Fibroblast of villous mesenchyme (primary cell): ENCODE measurements at regions not wholly inside any gene's neighbourhood (a gene's known extent, or its start where the extent isn't known, plus 50 kb on each side); places are given as distances from the start of the nearest gene placed in this dataset.

ENCODE experiments used
- DNase-seq: peaks from one replicate; pipeline ENCODE4 v3.0.0-alpha.2; 2010; ENCODE audit warnings: low read depth
- H3K4me3 ChIP-seq: 2 replicates; pipeline ENCODE4 v1.5.1; 2011; ENCODE audit warnings: low read depth, mild to moderate bottlenecking, low read length
- CTCF ChIP-seq: IDR thresholded peaks from 2 replicates; pipeline ENCODE4 v1.5.1; 2012; ENCODE audit warnings: low read depth, mild to moderate bottlenecking, low read length; ENCODE audit not compliant: insufficient read depth

DNA sequence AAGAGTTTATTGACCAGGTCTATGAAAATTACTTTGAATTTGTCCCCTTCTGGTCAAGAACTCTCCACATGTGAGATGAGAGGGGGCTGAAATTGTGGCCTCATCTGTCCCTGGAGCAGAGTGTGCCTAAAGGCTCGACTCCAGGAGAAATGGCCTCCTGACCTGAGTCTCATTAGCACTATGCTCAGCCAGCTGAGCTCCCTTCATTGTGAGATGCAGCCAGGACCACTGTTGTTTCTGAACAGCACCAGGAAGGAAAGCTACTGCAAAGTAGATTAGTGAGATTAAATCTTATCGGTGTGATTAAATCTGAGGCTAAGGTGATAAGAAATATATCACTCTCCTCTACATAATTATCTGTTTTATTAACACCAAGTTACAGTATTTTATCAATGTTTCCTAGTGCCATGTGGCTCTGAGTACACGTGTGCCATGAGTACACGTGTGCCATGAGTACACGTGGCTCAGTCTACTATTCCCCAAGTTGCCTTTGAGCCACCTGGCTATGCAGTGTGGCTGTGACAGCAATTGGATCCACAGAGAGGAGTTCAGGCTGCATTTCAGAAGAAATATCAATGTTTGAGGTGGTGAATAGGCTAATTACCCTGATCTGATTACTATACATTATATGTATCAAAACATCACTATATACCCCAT is 126.9 kb downstream of the IPMK start:
- DNase-seq: no peak
- TF ChIP-seq CTCF: no peak

GRCh38 chr10:58140054-58140453 is 127.6 kb downstream of the IPMK start:
- TF ChIP-seq CTCF: no peak

More for the DNA sequence above, 126.9 kb downstream of the IPMK start:
- H3K4me3 ChIP-seq: no peak overlapping the region

DNA sequence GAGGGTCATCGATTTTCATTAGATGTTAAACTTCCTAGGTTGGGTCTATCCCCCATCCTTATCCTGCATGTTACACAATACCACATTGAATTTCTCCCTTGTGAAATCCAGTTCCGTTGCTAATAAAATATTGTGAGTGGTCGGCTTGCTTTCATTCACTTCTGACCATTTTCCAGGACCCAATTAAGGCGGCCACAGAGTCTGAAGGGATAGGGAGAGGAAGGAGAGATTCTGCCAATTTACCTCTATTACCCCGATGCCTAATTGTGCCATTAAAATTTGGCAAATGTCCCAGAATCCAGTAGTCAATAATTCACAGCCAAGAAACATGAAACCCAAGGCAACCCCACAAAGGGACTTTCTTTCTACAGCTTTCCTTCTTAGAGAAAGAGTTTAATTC is 129.9 kb downstream of the IPMK start:
- DNase-seq: no peak
- H3K4me3 ChIP-seq: no peak overlapping the region
- TF ChIP-seq CTCF: no peak

More at GRCh38 chr10:58140054-58140453, 127.6 kb downstream of the IPMK start:
- no peak for DNase-seq
- H3K4me3 ChIP-seq: no peak overlapping the region

DNA sequence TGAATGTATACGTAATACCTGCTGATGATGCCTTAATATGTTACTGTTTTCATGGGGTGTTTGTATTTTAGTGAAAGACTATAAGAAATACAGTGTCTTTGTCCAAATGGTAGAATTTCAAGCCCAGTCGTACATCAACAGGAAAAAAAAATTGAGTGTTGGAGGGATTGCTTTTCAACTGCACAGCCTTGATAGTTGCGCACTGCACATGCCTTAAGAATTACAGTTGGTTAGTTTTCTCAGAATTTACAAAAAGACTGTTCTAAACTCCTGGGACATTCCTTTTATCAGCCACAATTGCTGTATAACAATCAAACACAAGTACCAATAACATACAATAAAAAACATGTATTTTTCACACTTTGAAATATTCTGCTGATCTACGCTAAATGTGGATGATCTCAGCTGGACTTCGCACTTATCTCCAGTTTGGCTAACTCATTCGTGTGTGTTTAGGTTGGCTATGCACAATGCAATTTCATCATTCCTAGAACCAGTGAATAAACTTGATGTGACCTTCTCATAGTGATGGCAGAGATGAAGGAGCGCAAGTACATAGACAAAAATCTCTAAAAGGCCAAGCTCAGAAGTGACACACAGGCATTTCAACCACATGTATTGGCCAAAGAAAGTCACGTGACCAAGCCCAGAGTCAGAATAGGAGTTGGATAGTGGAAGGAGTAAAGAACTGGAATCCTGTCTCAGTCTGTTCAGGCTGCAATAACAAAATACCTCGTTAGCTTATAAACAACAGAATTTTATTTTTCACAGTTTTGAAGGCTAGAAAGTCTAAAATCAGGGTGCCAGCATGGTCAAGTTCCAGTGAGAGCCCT is 152.3 kb downstream of the IPMK start:
- TF ChIP-seq CTCF: no peak
- no peak for DNase-seq
- no peak overlapping the region for H3K4me3 ChIP-seq

- no peak for DNase-seq
- no peak for TF ChIP-seq CTCF
- no peak overlapping the region for H3K4me3 ChIP-seq
These were observed 158.0 kb downstream of the IPMK start for GRCh38 chr10:58109731-58110130.

DNA sequence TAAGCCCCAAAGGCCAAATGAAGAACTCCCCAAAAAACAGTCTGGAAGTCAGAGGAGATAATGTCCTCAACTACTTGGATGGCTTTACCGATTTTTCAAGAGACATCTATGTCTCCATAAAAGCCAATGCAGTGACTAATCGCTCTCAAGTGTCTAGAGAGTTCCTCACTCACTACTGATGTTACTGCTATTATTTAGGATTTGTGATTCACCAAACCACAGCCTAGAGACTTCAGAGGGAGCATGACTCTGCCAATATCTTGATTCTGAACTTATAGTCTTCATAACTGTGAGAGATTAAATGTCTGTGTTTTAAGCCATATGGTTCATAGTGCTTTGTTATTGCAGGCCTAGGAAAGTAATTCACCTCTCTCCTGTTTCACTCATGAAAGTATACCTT is 160.2 kb downstream of the IPMK start:
- no peak for TF ChIP-seq CTCF
- no peak for DNase-seq
- no peak overlapping the region for H3K4me3 ChIP-seq
